Muscle of leg (tissue), 3 donors: ENCODE measurements at regions not wholly inside any gene's neighbourhood (a gene's known extent, or its start where the extent isn't known, plus 50 kb on each side); places are given as distances from the start of the nearest gene placed in this dataset.
"Not testable (repeated sequence)": the region's sequence is repeated elsewhere in the genome, so short reads cannot be mapped to it uniquely, and the experiment has no call there.

Experiments
- DNase-seq: peaks from one replicate; pipeline ENCODE4 v3.0.0; 2013
- H3K27ac ChIP-seq: one replicate; pipeline ENCODE4 v1.5.1; 2013; ENCODE audit warnings: mild to moderate bottlenecking, low read length, control low read depth
- H3K27me3 ChIP-seq: one replicate; pipeline ENCODE4 v1.6.1; 2013; ENCODE audit warnings: low read length; ENCODE audit not compliant: control insufficient read depth, insufficient read depth
- H3K36me3 ChIP-seq: one replicate; pipeline ENCODE4 v1.6.1; 2013; ENCODE audit warnings: low read length; ENCODE audit not compliant: control insufficient read depth, insufficient read depth
- H3K4me1 ChIP-seq: one replicate; pipeline ENCODE4 v1.6.1; 2013; ENCODE audit warnings: low read length; ENCODE audit not compliant: control insufficient read depth, insufficient read depth
- H3K4me3 ChIP-seq: one replicate; pipeline ENCODE4 v1.5.1; 2013; ENCODE audit warnings: low read length, control low read depth
- H3K9me3 ChIP-seq: replicated peaks from 2 replicates; pipeline ENCODE4 v1.6.1; 2013; ENCODE audit warnings: low read depth, low read length; ENCODE audit not compliant: control insufficient read depth
- WGBS: methylation state at CpG from one replicate; pipeline ENCODE4 v1.1.5; 2013; ENCODE audit warnings: missing lambda C conversion rate; ENCODE audit not compliant: insufficient coverage; 5-methylcytosine and 5-hydroxymethylcytosine counted together

- H3K27ac ChIP-seq, H3K4me1 ChIP-seq, DNase-seq, H3K4me3 ChIP-seq, H3K27me3 ChIP-seq, H3K9me3 ChIP-seq, H3K36me3 ChIP-seq: not testable (repeated sequence)
- no CpG with 5 or more reads among the region's 5 CpGs for whole genome bisulfite sequencing
Measured at GRCh38 chr16:18118684-18119083, 217.9 kb downstream of the NPIPA8 start.

DNA sequence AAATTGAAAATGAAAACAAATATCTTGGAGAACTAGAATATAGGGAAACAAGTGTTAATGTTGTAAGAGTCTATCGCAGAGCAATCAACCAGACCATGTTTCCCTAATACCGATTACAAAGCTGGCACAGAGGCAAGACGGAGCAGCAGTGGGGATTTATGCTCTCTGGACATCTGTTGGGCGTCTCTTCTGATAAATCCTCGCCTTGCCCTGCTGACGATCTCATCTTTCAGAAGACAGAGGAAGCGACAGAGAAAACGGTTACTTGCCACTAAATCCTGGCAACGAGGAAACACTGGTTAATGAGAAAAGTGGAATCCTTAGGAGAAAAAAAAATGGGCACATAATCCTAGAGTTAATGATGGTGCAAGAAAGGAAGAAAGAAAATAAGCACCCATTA, 218.5 kb downstream of the NPIPA8 start:
- 20% methylated on average over 1 of the region's 9 CpGs for WGBS
- DNase-seq, result peak; percentile 8
- H3K27me3 ChIP-seq, H3K4me1 ChIP-seq, H3K9me3 ChIP-seq, H3K27ac ChIP-seq, H3K4me3 ChIP-seq, H3K36me3 ChIP-seq: not testable (repeated sequence)

DNA sequence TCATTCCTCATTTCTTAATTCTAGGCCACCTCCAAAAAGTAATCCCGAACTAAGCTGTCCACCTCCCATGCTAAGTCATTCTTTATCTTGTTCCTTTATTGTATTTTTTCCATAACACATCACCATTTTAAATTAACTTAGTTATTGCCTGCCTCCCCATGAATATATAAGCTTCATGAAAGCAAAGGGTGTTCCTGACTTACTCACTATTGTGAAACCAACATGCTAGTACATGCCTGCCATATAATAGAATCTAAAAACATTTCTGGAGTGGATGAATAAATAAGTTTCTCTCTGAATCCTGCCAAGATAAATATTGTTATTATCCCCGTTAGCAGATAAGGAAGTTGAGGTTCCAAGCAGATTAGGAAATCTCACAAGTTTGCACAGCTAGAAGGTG, 232.1 kb downstream of the NPIPA8 start:
- H3K36me3 ChIP-seq, H3K9me3 ChIP-seq, DNase-seq, H3K4me1 ChIP-seq, H3K4me3 ChIP-seq, H3K27ac ChIP-seq, H3K27me3 ChIP-seq: not testable (repeated sequence)
- no CpG with 5 or more reads among the region's 2 CpGs for WGBS

DNA sequence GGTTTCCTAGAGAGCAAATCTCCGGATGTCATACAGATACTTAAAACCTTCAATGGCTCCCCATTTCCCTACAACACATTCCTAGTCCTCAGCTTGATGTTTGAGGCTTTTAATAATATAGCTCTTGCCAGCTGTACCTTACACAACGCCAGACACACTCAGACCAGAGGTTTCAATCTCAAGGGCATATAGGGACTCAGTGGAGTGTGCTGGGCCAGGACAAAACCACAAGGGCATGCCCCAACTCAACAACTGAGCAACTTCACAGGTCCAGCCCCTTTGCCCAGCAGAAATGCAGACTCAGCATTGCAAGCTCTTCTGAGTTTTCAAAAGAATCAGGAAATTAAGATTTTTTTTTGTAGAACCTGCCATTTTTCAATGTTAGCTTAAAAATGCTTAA, 235.5 kb downstream of the NPIPA8 start:
- H3K4me3 ChIP-seq, result not testable (repeated sequence)

GRCh38 chr16:18092605-18093004, 243.9 kb downstream of the NPIPA8 start:
- not testable (repeated sequence) for H3K36me3 ChIP-seq
- WGBS, result no CpG with 5 or more reads among the region's 1 CpG

More for the DNA sequence above, 235.5 kb downstream of the NPIPA8 start:
- not testable (repeated sequence) for H3K36me3 ChIP-seq, DNase-seq, H3K27ac ChIP-seq, H3K4me1 ChIP-seq, H3K27me3 ChIP-seq, H3K9me3 ChIP-seq
- no CpG with 5 or more reads among the region's 2 CpGs for WGBS

DNA sequence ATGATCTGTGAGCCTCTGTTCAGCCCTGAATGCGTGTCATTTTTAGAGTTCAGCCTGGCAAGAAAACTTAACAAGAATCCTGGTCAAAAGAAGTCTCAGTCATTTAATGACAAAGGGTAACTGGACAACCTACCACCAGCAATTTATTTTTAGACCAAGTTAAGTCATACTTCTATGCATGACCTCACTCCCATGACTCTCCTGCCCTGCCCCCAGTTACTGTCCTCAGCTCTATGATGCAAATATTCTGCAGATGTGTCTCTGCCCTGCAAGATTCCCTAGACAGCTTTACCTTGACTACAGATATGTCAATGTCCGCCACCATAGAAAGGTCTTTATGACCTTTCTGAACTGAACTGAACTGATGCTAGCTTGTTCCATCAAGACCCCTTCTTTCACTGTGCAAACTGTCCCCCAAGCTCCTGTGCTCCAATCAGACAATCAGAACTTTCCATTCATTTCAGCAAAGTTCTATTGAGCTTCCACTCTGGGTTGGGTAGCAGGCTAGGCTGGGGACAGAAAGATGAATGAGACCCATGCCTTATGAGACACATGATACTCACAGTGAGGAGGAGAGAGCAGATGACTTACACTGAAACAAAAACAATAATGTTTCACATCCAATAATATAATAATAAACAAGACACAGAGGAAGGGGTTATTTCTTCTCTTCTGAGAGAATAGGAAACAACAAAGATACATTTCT, 255.7 kb downstream of the NPIPA8 start:
- not testable (repeated sequence) for H3K27ac ChIP-seq, H3K4me1 ChIP-seq, H3K36me3 ChIP-seq, H3K4me3 ChIP-seq, H3K9me3 ChIP-seq, H3K27me3 ChIP-seq, DNase-seq
- WGBS, result no CpG with 5 or more reads among the region's 2 CpGs

More at GRCh38 chr16:18092605-18093004, 243.9 kb downstream of the NPIPA8 start:
- H3K27ac ChIP-seq, H3K4me3 ChIP-seq, H3K27me3 ChIP-seq, H3K9me3 ChIP-seq, DNase-seq, H3K4me1 ChIP-seq: not testable (repeated sequence)

GRCh38 chr16:18077910-18078309, 258.6 kb downstream of the NPIPA8 start:
- not testable (repeated sequence) for H3K36me3 ChIP-seq, DNase-seq, H3K4me3 ChIP-seq, H3K4me1 ChIP-seq, H3K27ac ChIP-seq, H3K27me3 ChIP-seq, H3K9me3 ChIP-seq

DNA sequence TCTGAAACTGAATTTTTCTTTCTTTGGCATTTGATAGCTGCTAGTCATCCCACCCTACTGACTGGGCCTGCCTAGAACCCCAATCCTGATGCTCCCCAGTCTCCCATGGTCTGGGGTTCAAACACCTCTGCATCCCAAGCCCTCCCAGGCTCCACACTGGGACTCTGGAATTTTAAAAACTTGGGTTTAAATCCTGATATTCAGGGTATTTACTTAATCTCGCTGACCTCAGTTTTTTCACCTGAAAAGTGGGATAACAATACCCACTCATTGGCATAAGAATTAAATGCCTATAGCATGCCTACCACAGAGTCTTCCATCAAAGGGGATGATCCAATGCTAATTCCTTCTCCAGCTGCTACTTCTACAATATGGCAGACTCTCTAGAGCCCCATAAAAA, 264.4 kb downstream of the NPIPA8 start:
- H3K36me3 ChIP-seq, result no peaks in the 10 kb centered on the region
- H3K9me3 ChIP-seq, result no peaks in the 10 kb centered on the region
- H3K4me3 ChIP-seq, result no peak overlapping the region
- H3K27ac ChIP-seq, result no peak overlapping the region
- no CpG with 5 or more reads among the region's 1 CpG for WGBS
- no peaks in the 10 kb centered on the region for H3K4me1 ChIP-seq
- DNase-seq, result no peak
- no peaks in the 10 kb centered on the region for H3K27me3 ChIP-seq

DNA sequence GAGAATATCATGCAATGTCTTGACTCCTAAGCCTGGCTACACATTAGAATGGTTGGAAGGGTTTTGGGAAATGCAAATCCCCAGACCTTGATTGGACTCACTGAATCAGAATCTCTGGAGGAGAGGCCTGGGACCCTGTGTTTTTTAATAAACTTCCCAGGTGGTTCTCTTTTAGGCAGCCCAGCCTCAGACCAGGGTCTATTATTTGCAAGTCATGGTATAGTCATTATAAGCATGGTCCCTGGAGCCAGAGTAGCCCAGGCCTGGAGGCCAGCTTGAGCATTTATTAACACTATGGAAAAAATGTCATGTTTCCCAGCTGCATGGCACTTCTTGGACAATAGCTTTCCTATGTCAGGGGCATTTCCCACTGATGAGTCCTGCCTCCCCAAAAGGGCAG, 266.9 kb downstream of the NPIPA8 start:
- Histone ChIP-seq H3K27ac (no peak overlapping the region), H3K4me3 (no peak overlapping the region), H3K9me3 (no peaks in the 10 kb centered on the region), H3K27me3 (no peaks in the 10 kb centered on the region), H3K36me3 (no peaks in the 10 kb centered on the region), H3K4me1 (no peaks in the 10 kb centered on the region)
- DNase-seq, result no peak

GRCh38 chr16:18068477-18068876, 268.1 kb downstream of the NPIPA8 start:
- Histone ChIP-seq H3K4me3 (no peak overlapping the region), H3K9me3 (no peaks in the 10 kb centered on the region), H3K4me1 (no peaks in the 10 kb centered on the region), H3K27me3 (no peaks in the 10 kb centered on the region), H3K36me3 (no peaks in the 10 kb centered on the region), H3K27ac (no peak overlapping the region)
- DNase-seq, result no peak

DNA sequence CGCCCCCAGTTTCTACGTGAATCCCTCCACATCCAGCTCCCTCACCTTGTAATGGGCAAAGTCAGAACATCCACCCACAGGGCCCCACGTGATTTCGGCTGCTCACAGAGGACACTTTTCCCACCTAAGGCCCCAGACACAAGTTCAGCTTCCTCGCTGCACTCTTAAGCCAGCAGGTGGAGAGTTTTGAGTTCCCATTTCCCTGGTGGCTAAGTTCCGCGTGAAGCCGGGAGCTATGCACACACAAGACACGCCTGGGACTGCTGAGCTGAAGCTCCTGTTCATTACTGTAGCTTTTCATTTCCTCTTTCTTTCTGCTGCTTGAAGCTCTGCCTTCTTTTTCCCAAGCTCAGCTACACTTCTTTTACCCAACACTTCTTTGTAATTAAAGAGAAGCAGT, 273.8 kb downstream of the NPIPA8 start:
- 25% methylated on average over 9 of the region's 9 CpGs for WGBS
- no peak for DNase-seq
- H3K9me3 ChIP-seq, result no peaks in the 10 kb centered on the region
- H3K4me3 ChIP-seq, result no peak overlapping the region
- no peaks in the 10 kb centered on the region for H3K36me3 ChIP-seq
- no peaks in the 10 kb centered on the region for H3K4me1 ChIP-seq
- H3K27ac ChIP-seq, result no peak overlapping the region
- H3K27me3 ChIP-seq, result no peaks in the 10 kb centered on the region
